Occipital lobe (tissue), 1 donor: ENCODE measurements at regions not wholly inside any gene's neighbourhood (a gene's known extent, or its start where the extent isn't known, plus 50 kb on each side); places are given as distances from the start of the nearest gene placed in this dataset.

ENCODE experiments used
- DNase-seq: peaks from one replicate; lab custom pipeline; 2025; lab: John Stamatoyannopoulos, UW

DNA sequence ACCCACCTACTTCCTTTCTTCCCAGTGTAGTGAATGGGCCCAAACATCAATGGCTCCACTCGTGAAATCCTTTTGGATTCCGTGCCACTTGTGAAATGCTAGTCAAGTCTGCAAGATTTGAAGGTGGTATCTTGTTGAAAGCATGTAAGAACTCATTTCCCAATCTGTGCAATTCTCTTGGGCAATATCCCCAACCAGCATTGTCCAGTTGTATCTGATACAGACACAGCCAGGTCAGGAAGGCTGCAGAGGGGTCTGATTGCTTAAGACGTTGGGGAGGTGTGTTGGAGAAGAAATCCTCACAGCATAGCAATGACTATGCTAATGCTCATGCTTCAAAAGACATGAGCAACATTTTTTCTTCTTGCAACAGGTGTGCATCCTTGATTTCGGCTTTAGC, 164.8 kb downstream of the VEGFC start:
- no peak for DNase-seq

DNA sequence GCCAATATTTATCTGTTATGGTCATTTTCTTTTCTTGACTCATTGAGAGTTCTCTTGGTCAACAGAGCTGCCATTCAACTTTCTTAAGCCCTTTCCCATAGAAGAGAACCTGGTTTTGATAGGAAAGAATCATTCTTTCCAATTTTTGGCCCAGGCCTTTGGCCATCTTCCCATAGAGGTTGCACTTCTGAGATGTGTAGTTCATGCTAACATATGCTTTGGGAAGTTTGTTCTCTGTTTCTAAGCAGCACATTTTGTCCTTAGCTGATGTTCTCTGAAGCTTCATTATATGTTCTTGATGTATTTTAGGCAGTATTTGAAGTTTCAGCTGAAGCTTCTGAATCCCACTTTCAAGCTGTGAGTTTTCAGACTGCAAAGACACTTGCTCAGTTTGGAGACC, 161.1 kb downstream of the VEGFC start:
- no peak for DNase-seq
